HT-29 (cell line): ENCODE measurements at regions not wholly inside any gene's neighbourhood (a gene's known extent, or its start where the extent isn't known, plus 50 kb on each side); places are given as distances from the start of the nearest gene placed in this dataset.

Experiments used
- DNase-seq: peaks from one replicate; pipeline ENCODE4 v3.0.0-alpha.2; 2015; ENCODE audit warnings: low spot score

- no peak for DNase-seq
These were observed 174.0 kb upstream of the CDH20 start for GRCh38 chr18:61159246-61159645.

- no peak for DNase-seq
These were observed 168.9 kb upstream of the CDH20 start for GRCh38 chr18:61164321-61164720.

GRCh38 chr18:61167902-61168301 lies 165.3 kb upstream of the CDH20 start:
- DNase-seq = no peak

- no peak for DNase-seq
These were observed 163.8 kb upstream of the CDH20 start for GRCh38 chr18:61169386-61169785.

GRCh38 chr18:61172624-61173023 lies 160.6 kb upstream of the CDH20 start:
- DNase-seq = no peak

GRCh38 chr18:61173554-61173953 lies 159.7 kb upstream of the CDH20 start:
- no peak for DNase-seq

GRCh38 chr18:61183798-61184197 lies 149.4 kb upstream of the CDH20 start:
- DNase-seq = no peak

GRCh38 chr18:61187971-61188370 lies 145.3 kb upstream of the CDH20 start:
- DNase-seq = no peak

GRCh38 chr18:61189376-61189775 lies 143.9 kb upstream of the CDH20 start:
- DNase-seq = no peak

- DNase-seq = no peak
These were observed 138.5 kb upstream of the CDH20 start for GRCh38 chr18:61194726-61195125.

- DNase-seq = no peak
These were observed 136.5 kb upstream of the CDH20 start for GRCh38 chr18:61196750-61197149.

- no peak for DNase-seq
These were observed 134.7 kb upstream of the CDH20 start for GRCh38 chr18:61198486-61198885.

- no peak for DNase-seq
These were observed 133.9 kb upstream of the CDH20 start for GRCh38 chr18:61199171-61199848.

- DNase-seq = no peak
These were observed 131.7 kb upstream of the CDH20 start for GRCh38 chr18:61201511-61201910.

GRCh38 chr18:61203151-61203550 lies 130.1 kb upstream of the CDH20 start:
- no peak for DNase-seq

- DNase-seq = no peak
These were observed 123.4 kb upstream of the CDH20 start for GRCh38 chr18:61209801-61210200.

GRCh38 chr18:61216051-61216450 lies 117.2 kb upstream of the CDH20 start:
- DNase-seq = no peak

- no peak for DNase-seq
These were observed 111.0 kb upstream of the CDH20 start for GRCh38 chr18:61222206-61222605.

GRCh38 chr18:61225336-61225735 lies 107.9 kb upstream of the CDH20 start:
- no peak for DNase-seq

- no peak for DNase-seq
These were observed 96.7 kb upstream of the CDH20 start for GRCh38 chr18:61236356-61237057.

GRCh38 chr18:61237529-61237928 lies 95.7 kb upstream of the CDH20 start:
- DNase-seq = no peak

GRCh38 chr18:61239051-61239450 lies 94.2 kb upstream of the CDH20 start:
- no peak for DNase-seq

- DNase-seq = no peak
These were observed 91.9 kb upstream of the CDH20 start for GRCh38 chr18:61241260-61241853.
